ENCODE measurements at regions not wholly inside any gene's neighbourhood (a gene's known extent, or its start where the extent isn't known, plus 50 kb on each side); places are given as distances from the start of the nearest gene placed in this dataset.

GRCh38 chrX:9337046-9337445 is 127.8 kb upstream of the TBL1X start:
- H2BK15ac ChIP-seq (ENCODE audit: low read depth, low read length): no peak overlapping the region
- H3K79me1 ChIP-seq (ENCODE audit: low read depth in 1 of 2, low read length in 2 of 2): no peaks in the 10 kb centered on the region
- TF ChIP-seq CEBPB (IDR thresholded peaks at IDR 0.05; ENCODE audit: low read depth, low read length) (peak; percentile 48), NFE2L2 (IDR thresholded peaks at IDR 0.05; ENCODE audit: low read depth, low read length) (no peak), BHLHE40 (IDR thresholded peaks at IDR 0.05; ENCODE audit: low read depth, low read length) (no peak), FOS (IDR thresholded peaks at IDR 0.05; ENCODE audit: low read depth, low read length) (no peak), CHD1 (IDR thresholded peaks at IDR 0.05; ENCODE audit: low read depth, low read length) (no peak)
- peak; percentile 57 for ATAC-seq (ENCODE audit: low read depth)
- intact Hi-C loops (cut with micrococcal nuclease) (no loop called here), dilution Hi-C loops (cut with HindIII; ENCODE audit: low sequenced_read_pairs, unreplicated experiment) (no loop called here), in situ Hi-C loops (cut with MboI; ENCODE audit: low sequenced_read_pairs) (no loop called here)
- no peak overlapping the region for H3K9ac ChIP-seq (ENCODE audit: low read depth, low read length)
- no peak overlapping the region for H2AFZ ChIP-seq (replicated peaks; ENCODE audit: low read length, poor library complexity)
- H2BK120ac ChIP-seq (ENCODE audit: low read depth, low read length): 0 out of 2 replicates have a peak overlapping the region, but pooled peaks have one; percentile 49
- peak overlapping the region in 1 of 2 experiments; percentile 22; a peak in 1 of 4 replicates for H4K8ac ChIP-seq (ENCODE audit: low read depth in 2 of 2, low read length in 2 of 2)
- H3K4me2 ChIP-seq (ENCODE audit: low read depth, low read length): peak overlapping the region; percentile 51
- H3K23ac ChIP-seq (ENCODE audit: low read depth, low read length): no peak overlapping the region
- 0 out of 2 replicates have a peak overlapping the region, but pooled peaks have one; percentile 44 for H2AK5ac ChIP-seq (ENCODE audit: low read depth, low read length)
- DNase-seq: peak; percentile 79
- no peak overlapping the region for H3K14ac ChIP-seq (replicated peaks; ENCODE audit: low read depth, low read length)
- peaks cover 10% of the 10 kb centered on the region for H3K4me1 ChIP-seq (ENCODE audit: control insufficient read depth, insufficient read depth, low read length)
- ChIA-PET CTCF (no interaction called here), POLR2A (ENCODE audit: unreplicated experiment) (no interaction called here)
- H3K56ac ChIP-seq (ENCODE audit: extremely low read depth, insufficient read depth, low read length): no peak overlapping the region
- no peaks in the 10 kb centered on the region for H3K36me3 ChIP-seq (ENCODE audit: control insufficient read depth, insufficient read depth, low read length)
- 17% methylated on average over 1 of the region's 5 CpGs; no CpG with 5 or more reads in 1 of the 2 experiments for WGBS, 2 experiments (ENCODE audit: extremely low coverage in 2 of 2, insufficient read length in 1 of 2)
- H2BK20ac ChIP-seq (ENCODE audit: low read depth, low read length): no peak overlapping the region
- H4K91ac ChIP-seq (ENCODE audit: insufficient read depth, low read depth, low read length): no peak overlapping the region
- no peak overlapping the region for H2BK5ac ChIP-seq (ENCODE audit: low read depth, low read length, poor library complexity, severe bottlenecking)
- no peaks in the 10 kb centered on the region for H3K27me3 ChIP-seq (ENCODE audit: control insufficient read depth, insufficient read depth, low read length)
- peak overlapping the region; percentile 68 for H3K18ac ChIP-seq (ENCODE audit: low read depth, low read length)
- no TSS peak for BruUV-seq (replicated peaks)
- H2AK9ac ChIP-seq (replicated peaks; ENCODE audit: low read depth, low read length, poor library complexity): no peak overlapping the region
- no peaks in the 10 kb centered on the region for H3K9me3 ChIP-seq (ENCODE audit: control insufficient read depth, insufficient read depth, low read length)
- H3K27ac ChIP-seq (ENCODE audit: insufficient read depth, low read length): no peak overlapping the region
- 0 out of 2 replicates have a peak overlapping the region, but pooled peaks have one; percentile 40 for H3K4ac ChIP-seq (ENCODE audit: low read depth, low read length)
- no peak overlapping the region for H4K5ac ChIP-seq (ENCODE audit: low read depth, low read length)
- no peak overlapping the region for H3K4me3 ChIP-seq (ENCODE audit: insufficient read depth, low read depth, low read length)
- no peaks in the 10 kb centered on the region for H3K9me1 ChIP-seq (ENCODE audit: insufficient read depth, low read length)
- H4K20me1 ChIP-seq (ENCODE audit: insufficient read depth, low read length): no peaks in the 10 kb centered on the region

All from IMR-90 (cell line).